ENCODE measurements at regions not wholly inside any gene's neighbourhood (a gene's known extent, or its start where the extent isn't known, plus 50 kb on each side); places are given as distances from the start of the nearest gene placed in this dataset.

DNA sequence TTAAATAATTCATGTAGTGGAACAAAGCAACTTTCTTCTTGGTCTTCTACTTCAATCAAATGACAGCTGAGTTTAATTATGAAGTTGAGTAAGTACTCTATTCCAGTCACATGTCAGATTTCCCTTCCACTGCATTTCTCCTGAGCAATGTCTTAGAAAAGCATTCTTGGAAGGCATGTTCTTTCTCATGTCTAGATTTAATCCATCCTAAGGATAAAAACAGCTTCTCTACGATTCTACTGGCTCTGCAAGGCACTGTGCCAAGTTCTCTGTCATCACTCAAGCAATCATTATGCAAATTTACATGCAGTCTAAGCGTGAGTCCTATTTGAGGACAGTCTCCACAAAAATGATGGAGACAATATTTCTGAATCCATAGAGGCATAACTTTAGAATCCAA lies 142.4 kb downstream of the YIPF5 start:
- H3K9me3 ChIP-seq: no peaks in the 10 kb centered on the region
- H3K4me1 ChIP-seq: no peaks in the 10 kb centered on the region
- TF ChIP-seq, protein P1, sequence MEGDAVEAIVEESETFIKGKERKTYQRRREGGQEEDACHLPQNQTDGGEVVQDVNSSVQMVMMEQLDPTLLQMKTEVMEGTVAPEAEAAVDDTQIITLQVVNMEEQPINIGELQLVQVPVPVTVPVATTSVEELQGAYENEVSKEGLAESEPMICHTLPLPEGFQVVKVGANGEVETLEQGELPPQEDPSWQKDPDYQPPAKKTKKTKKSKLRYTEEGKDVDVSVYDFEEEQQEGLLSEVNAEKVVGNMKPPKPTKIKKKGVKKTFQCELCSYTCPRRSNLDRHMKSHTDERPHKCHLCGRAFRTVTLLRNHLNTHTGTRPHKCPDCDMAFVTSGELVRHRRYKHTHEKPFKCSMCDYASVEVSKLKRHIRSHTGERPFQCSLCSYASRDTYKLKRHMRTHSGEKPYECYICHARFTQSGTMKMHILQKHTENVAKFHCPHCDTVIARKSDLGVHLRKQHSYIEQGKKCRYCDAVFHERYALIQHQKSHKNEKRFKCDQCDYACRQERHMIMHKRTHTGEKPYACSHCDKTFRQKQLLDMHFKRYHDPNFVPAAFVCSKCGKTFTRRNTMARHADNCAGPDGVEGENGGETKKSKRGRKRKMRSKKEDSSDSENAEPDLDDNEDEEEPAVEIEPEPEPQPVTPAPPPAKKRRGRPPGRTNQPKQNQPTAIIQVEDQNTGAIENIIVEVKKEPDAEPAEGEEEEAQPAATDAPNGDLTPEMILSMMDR (IDR thresholded peaks at IDR 0.05): no peak
- no peak for TF ChIP-seq POLR2A (IDR thresholded peaks at IDR 0.05)
- no peaks in the 10 kb centered on the region for H3K36me3 ChIP-seq (ENCODE audit: low read depth, missing control alignments)
- H3K27me3 ChIP-seq: no peaks in the 10 kb centered on the region
- intact Hi-C loops (cut with DNase I; ENCODE audit: low total_unique reads): no loop called here
- WGBS, 2 donors: 28 to 41% methylated on average over 2 of the region's 2 CpGs
- no peak for DNase-seq
- no peak overlapping the region for H3K27ac ChIP-seq
- H3K4me3 ChIP-seq: no peak overlapping the region

DNA sequence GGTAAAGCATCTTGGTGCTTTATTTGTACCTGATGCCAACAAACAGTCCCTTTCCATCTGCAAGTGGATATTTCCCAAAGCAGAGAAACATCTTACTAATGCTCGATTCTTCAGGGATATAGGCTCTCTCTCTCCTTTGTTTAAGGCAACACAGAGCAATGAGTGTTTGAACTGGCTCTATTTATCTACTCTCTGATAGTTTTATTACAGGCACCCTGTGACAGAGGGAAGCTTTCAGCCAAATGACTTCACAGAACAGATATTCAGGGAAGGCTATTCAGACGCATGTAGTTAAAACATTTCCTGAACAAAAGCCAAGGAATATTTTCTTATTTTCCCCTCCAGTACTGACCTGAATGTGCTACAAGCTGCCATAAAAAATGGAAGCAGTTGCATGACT lies 141.8 kb downstream of the YIPF5 start:
- Histone ChIP-seq H3K36me3 (ENCODE audit: low read depth, missing control alignments) (no peaks in the 10 kb centered on the region), H3K4me3 (no peak overlapping the region), H3K27me3 (no peaks in the 10 kb centered on the region), H3K4me1 (no peaks in the 10 kb centered on the region), H3K9me3 (no peaks in the 10 kb centered on the region), H3K27ac (no peak overlapping the region)
- no peak for TF ChIP-seq POLR2A (IDR thresholded peaks at IDR 0.05)
- TF ChIP-seq, protein P1 (IDR thresholded peaks at IDR 0.05): no peak
- intact Hi-C loops (cut with DNase I; ENCODE audit: low total_unique reads): no loop called here
- DNase-seq: no peak
- 29 to 40% methylated on average over 2 of the region's 2 CpGs for WGBS, 2 donors

DNA sequence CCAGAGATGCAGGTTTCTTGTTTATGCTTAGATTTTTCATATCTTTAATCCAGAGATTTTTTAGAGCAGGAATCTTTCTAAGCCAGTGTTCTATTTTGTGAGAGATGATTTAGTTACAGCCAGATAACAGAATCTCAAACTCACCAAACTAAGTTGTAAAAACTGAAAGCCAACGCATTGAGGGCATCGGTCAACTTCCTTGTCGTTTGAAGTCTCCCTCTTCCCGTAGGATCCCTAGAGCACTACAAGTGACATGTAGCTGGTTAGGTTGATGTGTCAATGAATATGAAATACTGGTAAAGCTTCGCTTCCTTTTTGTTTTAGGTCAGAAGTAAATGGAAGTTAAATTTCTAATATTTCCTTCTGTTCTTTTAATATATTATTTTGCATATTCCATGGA lies 139.6 kb downstream of the YIPF5 start:
- H3K4me1 ChIP-seq: no peaks in the 10 kb centered on the region
- H3K27me3 ChIP-seq: no peaks in the 10 kb centered on the region
- H3K36me3 ChIP-seq (ENCODE audit: low read depth, missing control alignments): no peaks in the 10 kb centered on the region
- H3K9me3 ChIP-seq: no peaks in the 10 kb centered on the region
- H3K4me3 ChIP-seq: no peak overlapping the region
- TF ChIP-seq, protein P1 (IDR thresholded peaks at IDR 0.05): no peak
- no peak for TF ChIP-seq POLR2A (IDR thresholded peaks at IDR 0.05)
- intact Hi-C loops (cut with DNase I; ENCODE audit: low total_unique reads): no loop called here
- no peak overlapping the region for H3K27ac ChIP-seq
- WGBS, 2 donors: 88 to 94% methylated on average over 5 of the region's 5 CpGs
- DNase-seq: no peak

DNA sequence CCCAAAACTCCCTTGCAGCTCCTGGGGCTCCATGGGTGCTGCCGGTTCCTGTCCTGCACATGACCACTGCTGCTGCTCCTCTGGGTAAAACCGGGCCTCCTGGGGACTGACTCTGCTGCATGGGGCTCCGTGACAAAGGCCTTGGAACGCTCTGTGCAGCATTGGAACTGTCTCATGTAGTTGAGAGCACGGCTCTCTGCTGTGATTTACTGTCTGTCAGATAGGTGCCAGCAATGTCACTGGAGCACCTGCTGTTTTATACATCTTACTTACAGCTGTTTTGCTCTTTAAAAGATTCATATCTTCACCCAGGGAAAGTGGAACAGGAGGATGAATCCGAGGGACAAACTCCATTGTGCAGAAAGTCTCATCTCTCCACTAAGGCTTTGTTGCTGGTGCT lies 138.1 kb downstream of the YIPF5 start:
- Histone ChIP-seq H3K9me3 (no peaks in the 10 kb centered on the region), H3K27ac (no peak overlapping the region), H3K4me3 (no peak overlapping the region), H3K36me3 (ENCODE audit: low read depth, missing control alignments) (no peaks in the 10 kb centered on the region), H3K27me3 (no peaks in the 10 kb centered on the region), H3K4me1 (no peaks in the 10 kb centered on the region)
- DNase-seq: no peak
- TF ChIP-seq POLR2A (IDR thresholded peaks at IDR 0.05): no peak
- TF ChIP-seq, protein P1 (IDR thresholded peaks at IDR 0.05): no peak
- 43 to 46% methylated on average over 3 to 6 of the region's 6 CpGs for WGBS, 2 donors
- intact Hi-C loops (cut with DNase I; ENCODE audit: low total_unique reads): no loop called here

DNA sequence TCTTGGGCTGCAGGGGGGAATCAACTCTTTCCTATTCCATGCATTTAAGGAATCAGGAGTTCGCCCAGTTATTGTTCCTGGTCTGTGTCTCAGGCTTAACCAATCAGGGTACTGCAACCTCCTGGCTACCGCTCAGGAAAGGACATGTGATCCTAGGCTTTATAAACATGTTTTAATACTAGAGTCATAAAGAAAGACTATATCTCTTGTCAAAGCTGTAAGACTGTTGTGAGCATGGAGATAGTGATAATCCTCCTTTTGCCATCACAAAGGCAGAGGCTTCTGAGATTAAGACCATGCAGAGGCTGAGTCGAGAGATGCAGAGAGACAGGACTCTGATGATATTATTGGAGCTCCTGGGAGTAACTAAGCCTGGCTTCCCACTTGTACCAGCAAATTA lies 137.0 kb downstream of the YIPF5 start:
- H3K4me3 ChIP-seq: no peak overlapping the region
- no peak for DNase-seq
- TF ChIP-seq, protein P1 (IDR thresholded peaks at IDR 0.05): no peak
- TF ChIP-seq POLR2A (IDR thresholded peaks at IDR 0.05): no peak
- WGBS, 2 donors: 85 to 88% methylated on average over 3 of the region's 3 CpGs
- intact Hi-C loops (cut with DNase I; ENCODE audit: low total_unique reads): no loop called here
- no peaks in the 10 kb centered on the region for H3K36me3 ChIP-seq (ENCODE audit: low read depth, missing control alignments)
- no peaks in the 10 kb centered on the region for H3K4me1 ChIP-seq
- no peaks in the 10 kb centered on the region for H3K9me3 ChIP-seq
- no peaks in the 10 kb centered on the region for H3K27me3 ChIP-seq
- no peak overlapping the region for H3K27ac ChIP-seq

Data from testis (tissue), 2 donors.